HepG2 (cell line): ENCODE measurements at regions not wholly inside any gene's neighbourhood (a gene's known extent, or its start where the extent isn't known, plus 50 kb on each side); places are given as distances from the start of the nearest gene placed in this dataset.
A peak's percentile ranks its signal among the peaks of the same experiment; 100 is the strongest.

Experiments used
- ATAC-seq: fragments of 200-7000 bp; cut with Tn5 transposase; 3 replicates; pipeline ENCODE4 v1.9.1; 2020; ENCODE audit warnings: mild to moderate bottlenecking, moderate library complexity
- BruUV-seq: library from RNA; stranded (reverse); fragments of 400-500 nt; replicated peaks from 2 replicates; lab custom pipeline; 2021; lab: Mats Ljungman, UMichigan
- CTCF ChIA-PET: fragments of 300-600 bp; formaldehyde crosslinking; extraction: SDS; loops from one replicate; lab custom pipeline; 2021; ENCODE audit warnings: low total read pairs, inconsistent platforms, low intra/inter-chr PET ratio; lab: Yijun Ruan, JAX
- POLR2A ChIA-PET: fragments of 350-600 bp; sonication (Branson Sonifier 250); formaldehyde crosslinking; loops from one replicate; lab custom pipeline; 2020; ENCODE audit warnings: antibody characterized with exemption, inconsistent platforms; lab: Yijun Ruan, JAX
- DNase-seq: peaks from one replicate; pipeline ENCODE4 v3.0.0-alpha.2; 2015; ENCODE audit warnings: low spot score
- FAIRE-seq: peaks from 3 replicates; lab custom pipeline; 2011; peaks lifted over from hg19 to GRCh38; lab: Jason Lieb, UNC
- H2AFZ ChIP-seq: one replicate; pipeline ENCODE4 v1.6.1; 2011; ENCODE audit warnings: low read length, inconsistent platforms
- H3K27ac ChIP-seq: fragments of 300-600 bp; 3 replicates; pipeline ENCODE4 v1.8.0; 2011; ENCODE audit warnings: mixed run types, mild to moderate bottlenecking, mixed read lengths, low read length, inconsistent platforms; ENCODE audit not compliant: insufficient read depth; ENCODE audit errors: extremely low read length
- H3K27me3 ChIP-seq, 2 experiments: fragments of 200-600 bp in 1 of 2; 2 replicates in 1 of 2; 3 replicates in 1 of 2; pipeline versions ENCODE4 v1.6.0 to v1.8.0; 2011; ENCODE audit warnings: low read length in 2 of 2, mild to moderate bottlenecking in 2 of 2, moderate library complexity in 2 of 2, inconsistent platforms in 1 of 2; ENCODE audit not compliant: insufficient read depth in 2 of 2, control insufficient read depth in 1 of 2
- H3K36me3 ChIP-seq, 2 experiments: fragments of 200-600 bp in 1 of 2; replicated peaks in 1 of 2; 2 replicates in 1 of 2; 3 replicates in 1 of 2; pipeline versions ENCODE4 v1.5.1 to v1.8.0; 2011; ENCODE audit warnings: low read length in 2 of 2, inconsistent platforms in 1 of 2; ENCODE audit not compliant: insufficient read depth in 2 of 2, control insufficient read depth in 1 of 2
- H3K4me1 ChIP-seq: 2 replicates; pipeline ENCODE4 v1.5.1; 2012; ENCODE audit warnings: low read length, inconsistent platforms; ENCODE audit not compliant: insufficient read depth
- H3K4me2 ChIP-seq: 2 replicates; pipeline ENCODE4 v1.6.0; 2011; ENCODE audit warnings: low read depth, low read length, inconsistent platforms
- H3K4me3 ChIP-seq, 3 experiments: fragments of 200-600 bp in 1 of 3; sonication (generic), shearing (Covaris generic) in 1 of 3; replicated peaks in 1 of 3; 2 replicates each; pipeline ENCODE4 v1.5.1; 2011 to 2016; ENCODE audit warnings: low read length in 3 of 3, inconsistent platforms in 2 of 3, low read depth in 2 of 3, mild to moderate bottlenecking in 2 of 3, control low read depth in 1 of 3, mixed read lengths in 1 of 3; ENCODE audit not compliant: insufficient read depth in 1 of 3
- H3K79me2 ChIP-seq: one replicate; pipeline ENCODE4 v1.6.1; 2011; ENCODE audit warnings: low read length, inconsistent platforms; ENCODE audit not compliant: insufficient read depth
- H3K9ac ChIP-seq: 2 replicates; pipeline ENCODE4 v1.6.0; 2011; ENCODE audit warnings: mild to moderate bottlenecking, low read depth, low read length, inconsistent platforms; ENCODE audit not compliant: insufficient read depth
- H3K9me3 ChIP-seq: 2 replicates; pipeline ENCODE4 v1.5.1; 2012; ENCODE audit warnings: mild to moderate bottlenecking, low read length
- H4K20me1 ChIP-seq: 2 replicates; pipeline ENCODE4 v1.6.0; 2011; ENCODE audit warnings: inconsistent platforms, mild to moderate bottlenecking, low read length, moderate library complexity; ENCODE audit not compliant: insufficient read depth
- ATF2 ChIP-seq: sonication (generic); formaldehyde crosslinking; IDR thresholded peaks from 2 replicates; pipeline ENCODE4 v1.4.0; 2020; ENCODE audit warnings: missing genetic modification reagents
- CBX1 ChIP-seq: IDR thresholded peaks from one replicate; pipeline ENCODE4 v1.6.1; 2016; ENCODE audit warnings: antibody characterized with exemption, low read depth
- CEBPB ChIP-seq: IDR thresholded peaks from 2 replicates; pipeline ENCODE4 v1.6.1; 2011; ENCODE audit warnings: low read depth, low read length, improper control_type of control experiment, borderline replicate concordance
- CREB1 ChIP-seq, 2 experiments: fragments of 450-650 bp in 1 of 2; IDR thresholded peaks; 2 replicates each; pipeline ENCODE4 v1.6.1; 2016 to 2017; ENCODE audit warnings: control low read depth in 1 of 2, mild to moderate bottlenecking in 1 of 2, missing compliant biosample characterization in 1 of 2, missing genetic modification characterization in 1 of 2
- CREM ChIP-seq, 2 experiments: sonication (generic) in 1 of 2; formaldehyde crosslinking in 1 of 2; IDR thresholded peaks; 2 replicates each; pipeline versions ENCODE4 v1.4.0 to v1.6.1; 2016 to 2020; ENCODE audit warnings: antibody characterized with exemption in 1 of 2, mild to moderate bottlenecking in 1 of 2, missing genetic modification reagents in 1 of 2
- HMG20B ChIP-seq: conservative IDR thresholded peaks from 2 replicates; pipeline ENCODE4 v1.6.1; 2016; ENCODE audit warnings: missing genetic modification reagents, missing compliant biosample characterization
- IRF1 ChIP-seq: sonication (generic); formaldehyde crosslinking; IDR thresholded peaks from 2 replicates; pipeline ENCODE4 v1.4.0; 2020; ENCODE audit warnings: low read depth, mild to moderate bottlenecking, missing genetic modification reagents
- MIXL1 ChIP-seq: IDR thresholded peaks from 2 replicates; pipeline ENCODE4 v1.6.1; 2016
- PAF1 ChIP-seq: IDR thresholded peaks from 2 replicates; pipeline ENCODE4 v1.6.1; 2016; ENCODE audit warnings: missing genetic modification reagents, missing compliant biosample characterization
- PCBP2 ChIP-seq: fragments of 200-400 bp; formaldehyde crosslinking; optimal IDR thresholded peaks from 2 replicates; pipeline ENCODE3; 2018; ENCODE audit warnings: low read length, low read depth; ENCODE audit not compliant: poor library complexity, severe bottlenecking
- RXRB ChIP-seq: IDR thresholded peaks from 2 replicates; pipeline ENCODE4 v1.6.1; 2016; ENCODE audit warnings: borderline replicate concordance, missing genetic modification reagents, missing compliant biosample characterization
- SMAD3 ChIP-seq: sonication (generic); formaldehyde crosslinking; IDR thresholded peaks from 2 replicates; pipeline ENCODE4 v1.4.0; 2020; ENCODE audit warnings: missing genetic modification reagents
- SRF ChIP-seq: IDR thresholded peaks from 2 replicates; pipeline ENCODE4 v1.6.1; 2011; ENCODE audit warnings: mild to moderate bottlenecking, low read depth, low read length, moderate library complexity
- YEATS2 ChIP-seq: sonication (generic); formaldehyde crosslinking; IDR thresholded peaks from 2 replicates; pipeline ENCODE4 v1.4.0; 2020; ENCODE audit warnings: missing genetic modification reagents, borderline replicate concordance
- ZFX ChIP-seq: sonication (generic); formaldehyde crosslinking; IDR thresholded peaks from 2 replicates; pipeline ENCODE4 v1.4.0; 2020; ENCODE audit warnings: mild to moderate bottlenecking, low read depth, missing genetic modification reagents, moderate library complexity
- ZNF124 ChIP-seq: sonication (generic); formaldehyde crosslinking; IDR thresholded peaks from 2 replicates; pipeline ENCODE4 v1.4.0; 2020; ENCODE audit warnings: missing genetic modification reagents
- ZNF138 ChIP-seq: sonication (generic); formaldehyde crosslinking; IDR thresholded peaks from 2 replicates; pipeline ENCODE4 v1.5.0; 2020; ENCODE audit warnings: mild to moderate bottlenecking, low read depth, missing genetic modification reagents
- ZNF17 ChIP-seq: sonication (generic); formaldehyde crosslinking; IDR thresholded peaks from 2 replicates; pipeline ENCODE4 v1.5.0; 2020; ENCODE audit warnings: mild to moderate bottlenecking, missing genetic modification reagents
- ZNF354B ChIP-seq: sonication (generic); formaldehyde crosslinking; IDR thresholded peaks from 2 replicates; pipeline ENCODE4 v1.8.0; 2022; ENCODE audit warnings: mild to moderate bottlenecking, missing genetic modification reagents
- ZNF569 ChIP-seq: sonication (generic); formaldehyde crosslinking; IDR thresholded peaks from 2 replicates; pipeline ENCODE4 v1.5.0; 2020; ENCODE audit warnings: mild to moderate bottlenecking, missing genetic modification reagents, moderate library complexity, borderline replicate concordance
- WGBS: methylation state at CpG from one replicate; pipeline ENCODE4 v1.1.6; 2017; ENCODE audit warnings: low lambda C conversion rate; 5-methylcytosine and 5-hydroxymethylcytosine counted together
- in situ Hi-C: cut with HindIII; loops from 2 replicates; pipeline ENCODE4 v1.10.0; 2017; ENCODE audit warnings: low pct_unique_long_range_greater_than_20kb; ENCODE audit not compliant: extremely low pct_ligation_motif_present
- intact Hi-C: fragments of 100-400 bp; cut with micrococcal nuclease; formaldehyde crosslinking; loops from one replicate; pipeline ENCODE4 v1.10.0; 2022; ENCODE audit not compliant: unreplicated experiment

GRCh38 chr4:137635108-137635507 is 102.8 kb upstream of the PCDH18 start:
- no TSS peak for BruUV-seq
- Histone ChIP-seq H4K20me1 (no peaks in the 10 kb centered on the region), H3K4me2 (no peak overlapping the region), H3K4me1 (no peaks in the 10 kb centered on the region), H3K27me3 (no peaks in the 10 kb centered on the region), H3K4me3 (no peak overlapping the region), H2AFZ (no peak overlapping the region), H3K36me3 (no peaks in the 10 kb centered on the region), H3K79me2 (no peaks in the 10 kb centered on the region), H3K27ac (no peak overlapping the region), H3K9ac (no peak overlapping the region), H3K9me3 (no peaks in the 10 kb centered on the region)
- in situ Hi-C loops (no loop called here), intact Hi-C loops (no loop called here)
- no peak for FAIRE-seq
- no peak for ATAC-seq
- TF ChIP-seq CEBPB (peak; percentile 35; the same call in 1 of the 2 replicates), ZNF569 (CRISPR knock-in tag) (no peak)
- 0% methylated on average over 3 of the region's 3 CpGs for WGBS
- POLR2A ChIA-PET = no interaction called here
- peak; percentile 1 for DNase-seq
- CTCF ChIA-PET = no interaction called here

- 0% methylated on average over 1 of the region's 1 CpG for WGBS
Measured at GRCh38 chr4:137632842-137633241, 100.5 kb upstream of the PCDH18 start.

More at GRCh38 chr4:137632842-137633241, 100.5 kb upstream of the PCDH18 start:
- CTCF ChIA-PET = no interaction called here
- Histone ChIP-seq H3K27me3 (no peaks in the 10 kb centered on the region), H3K27ac (no peak overlapping the region), H3K9ac (no peak overlapping the region), H3K4me2 (no peak overlapping the region), H3K79me2 (no peaks in the 10 kb centered on the region), H2AFZ (no peak overlapping the region), H3K9me3 (no peaks in the 10 kb centered on the region), H3K4me3 (no peak overlapping the region), H3K4me1 (no peaks in the 10 kb centered on the region), H4K20me1 (no peaks in the 10 kb centered on the region), H3K36me3 (no peaks in the 10 kb centered on the region)
- POLR2A ChIA-PET = no interaction called here
- no TSS peak for BruUV-seq
- ATAC-seq = no peak
- no peak for FAIRE-seq
- no peak for DNase-seq
- intact Hi-C loops (no loop called here), in situ Hi-C loops (no loop called here)
- TF ChIP-seq IRF1 (CRISPR knock-in tag) (no peak), ZFX (CRISPR knock-in tag) (no peak), ZNF138 (CRISPR knock-in tag) (no peak), PCBP2 (no peak), ZNF17 (CRISPR knock-in tag) (no peak), CREM (IDR thresholded peaks at IDR 0.05) (no peak), CREM (CRISPR knock-in tag; IDR thresholded peaks at IDR 0.05) (no peak), PAF1 (no peak), CREB1 (IDR thresholded peaks at IDR 0.05) (no peak), CREB1 (CRISPR knock-in tag; IDR thresholded peaks at IDR 0.05) (no peak), HMG20B (CRISPR knock-in tag) (no peak), RXRB (CRISPR knock-in tag) (no peak), CBX1 (no peak), YEATS2 (no peak), SRF (no peak), ZNF124 (CRISPR knock-in tag) (no peak), MIXL1 (CRISPR knock-in tag) (no peak), ATF2 (CRISPR knock-in tag) (no peak), ZNF354B (CRISPR knock-in tag) (no peak), SMAD3 (CRISPR knock-in tag) (no peak)
